ENCODE measurements at regions not wholly inside any gene's neighbourhood (a gene's known extent, or its start where the extent isn't known, plus 50 kb on each side); places are given as distances from the start of the nearest gene placed in this dataset.

DNA sequence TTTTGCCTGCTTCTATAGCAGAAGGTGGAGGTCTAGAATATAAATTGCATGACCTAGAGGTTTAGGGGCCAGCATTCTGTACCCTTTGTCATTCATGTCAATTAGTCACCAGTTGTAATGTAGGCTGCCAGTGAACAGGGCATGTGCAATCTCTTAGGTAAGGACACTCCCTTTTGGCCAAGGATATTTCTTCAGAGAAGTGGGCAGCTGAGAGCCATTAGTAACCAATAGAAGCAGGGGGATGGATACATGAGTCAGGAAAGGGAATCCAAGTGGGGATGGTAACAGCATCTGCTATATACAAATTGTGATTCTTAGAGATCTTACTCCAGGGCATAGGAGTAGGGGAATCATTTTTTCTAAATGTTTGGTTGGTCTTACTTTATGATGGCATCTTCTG lies 494.2 kb upstream of the JAG1 start:
- TF ChIP-seq ATF5 (CRISPR knock-in tag; IDR thresholded peaks at IDR 0.05; ENCODE audit: low read depth) (no peak), ZFX (CRISPR knock-in tag; IDR thresholded peaks at IDR 0.05; ENCODE audit: low read depth) (no peak), SOX6 (IDR thresholded peaks at IDR 0.05) (no peak), SOX6 (CRISPR knock-in tag; IDR thresholded peaks at IDR 0.05) (no peak), ZFP1 (CRISPR knock-in tag; IDR thresholded peaks at IDR 0.05) (no peak), ZNF775 (CRISPR knock-in tag; IDR thresholded peaks at IDR 0.05; ENCODE audit: borderline replicate concordance) (no peak), CBX5 (CRISPR knock-in tag; IDR thresholded peaks at IDR 0.05; ENCODE audit: borderline replicate concordance) (no peak), ARHGAP35 (CRISPR knock-in tag; IDR thresholded peaks at IDR 0.05; ENCODE audit: borderline replicate concordance) (no peak), ZBTB7A (CRISPR knock-in tag; IDR thresholded peaks at IDR 0.05) (no peak), ZBTB20 (CRISPR knock-in tag; IDR thresholded peaks at IDR 0.05; ENCODE audit: borderline replicate concordance, low read depth) (no peak)
- TF ChIP-seq, protein P1, sequence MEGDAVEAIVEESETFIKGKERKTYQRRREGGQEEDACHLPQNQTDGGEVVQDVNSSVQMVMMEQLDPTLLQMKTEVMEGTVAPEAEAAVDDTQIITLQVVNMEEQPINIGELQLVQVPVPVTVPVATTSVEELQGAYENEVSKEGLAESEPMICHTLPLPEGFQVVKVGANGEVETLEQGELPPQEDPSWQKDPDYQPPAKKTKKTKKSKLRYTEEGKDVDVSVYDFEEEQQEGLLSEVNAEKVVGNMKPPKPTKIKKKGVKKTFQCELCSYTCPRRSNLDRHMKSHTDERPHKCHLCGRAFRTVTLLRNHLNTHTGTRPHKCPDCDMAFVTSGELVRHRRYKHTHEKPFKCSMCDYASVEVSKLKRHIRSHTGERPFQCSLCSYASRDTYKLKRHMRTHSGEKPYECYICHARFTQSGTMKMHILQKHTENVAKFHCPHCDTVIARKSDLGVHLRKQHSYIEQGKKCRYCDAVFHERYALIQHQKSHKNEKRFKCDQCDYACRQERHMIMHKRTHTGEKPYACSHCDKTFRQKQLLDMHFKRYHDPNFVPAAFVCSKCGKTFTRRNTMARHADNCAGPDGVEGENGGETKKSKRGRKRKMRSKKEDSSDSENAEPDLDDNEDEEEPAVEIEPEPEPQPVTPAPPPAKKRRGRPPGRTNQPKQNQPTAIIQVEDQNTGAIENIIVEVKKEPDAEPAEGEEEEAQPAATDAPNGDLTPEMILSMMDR (CRISPR knock-in tag; IDR thresholded peaks at IDR 0.05) = no peak
